ENCODE measurements at regions not wholly inside any gene's neighbourhood (a gene's known extent, or its start where the extent isn't known, plus 50 kb on each side); places are given as distances from the start of the nearest gene placed in this dataset.

- Mint-ChIP-seq H3K27ac (no peak overlapping the region), H3K4me1 (no peaks in the 10 kb centered on the region), H3K9me3 (no peaks in the 10 kb centered on the region), H3K27me3 (no peaks in the 10 kb centered on the region), H3K36me3 (no peaks in the 10 kb centered on the region), H3K4me3 (no peak overlapping the region)
- CTCF ChIA-PET: no interaction called here
- no peak for DNase-seq
These were observed 136.0 kb upstream of the FAM98A start for GRCh38 chr2:33735096-33735495.

DNA sequence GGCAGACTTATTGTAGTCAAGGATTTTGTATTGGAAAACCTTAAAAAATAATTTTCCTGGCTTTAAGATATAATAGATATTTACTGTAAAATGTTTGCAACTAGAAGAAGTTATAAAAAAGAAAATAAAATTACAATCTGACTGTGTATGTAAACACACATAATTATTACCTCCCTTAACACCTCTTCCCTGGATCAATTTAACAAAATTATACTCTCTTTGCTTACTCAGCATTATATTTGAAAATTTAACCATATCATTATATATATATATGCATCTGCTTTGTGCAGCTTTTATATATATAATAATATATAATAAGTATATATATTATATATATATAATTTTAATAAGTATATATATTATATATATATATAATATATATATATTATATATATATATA is 131.7 kb upstream of the FAM98A start:
- CTCF ChIA-PET: no interaction called here
- H3K9me3 Mint-ChIP-seq: peaks cover 6% of the 10 kb centered on the region
- no peaks in the 10 kb centered on the region for H3K4me1 Mint-ChIP-seq
- H3K4me3 Mint-ChIP-seq: no peak overlapping the region
- H3K36me3 Mint-ChIP-seq: no peaks in the 10 kb centered on the region
- no peaks in the 10 kb centered on the region for H3K27me3 Mint-ChIP-seq
- DNase-seq: no peak
- H3K27ac Mint-ChIP-seq: no peak overlapping the region

DNA sequence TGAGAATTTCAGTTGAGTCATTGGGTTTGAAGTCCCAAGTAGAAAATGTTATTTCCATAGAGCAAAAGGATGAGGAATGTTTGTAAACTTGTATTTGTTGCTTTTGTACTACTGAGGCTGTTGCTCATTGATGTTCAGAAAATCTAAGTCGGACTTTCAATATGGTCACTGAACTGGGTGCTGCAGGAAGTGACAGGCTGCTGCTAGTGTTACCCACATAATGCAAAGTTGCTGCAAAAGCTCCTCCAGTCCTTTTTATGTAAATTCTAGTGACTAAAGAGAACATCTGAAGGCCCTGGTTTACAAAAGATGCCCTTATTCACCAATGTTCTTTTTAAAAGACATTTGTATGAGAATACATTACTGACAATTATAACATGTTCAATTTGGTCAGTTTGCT is 131.1 kb upstream of the FAM98A start:
- peaks cover 6% of the 10 kb centered on the region for H3K9me3 Mint-ChIP-seq
- no peaks in the 10 kb centered on the region for H3K4me1 Mint-ChIP-seq
- H3K4me3 Mint-ChIP-seq: no peak overlapping the region
- no peaks in the 10 kb centered on the region for H3K36me3 Mint-ChIP-seq
- CTCF ChIA-PET: no interaction called here
- H3K27me3 Mint-ChIP-seq: no peaks in the 10 kb centered on the region
- H3K27ac Mint-ChIP-seq: no peak overlapping the region
- no peak for DNase-seq

- DNase-seq: no peak
- Mint-ChIP-seq H3K9me3 (peaks cover 6% of the 10 kb centered on the region), H3K36me3 (no peaks in the 10 kb centered on the region), H3K4me3 (no peak overlapping the region), H3K27me3 (no peaks in the 10 kb centered on the region), H3K4me1 (no peaks in the 10 kb centered on the region), H3K27ac (no peak overlapping the region)
- CTCF ChIA-PET: no interaction called here
These were observed 130.3 kb upstream of the FAM98A start for GRCh38 chr2:33729353-33729752.

- H3K27ac Mint-ChIP-seq: no peak overlapping the region
- H3K9me3 Mint-ChIP-seq: peaks cover 6% of the 10 kb centered on the region
- H3K4me1 Mint-ChIP-seq: no peaks in the 10 kb centered on the region
- no peaks in the 10 kb centered on the region for H3K36me3 Mint-ChIP-seq
- DNase-seq: no peak
- CTCF ChIA-PET: no interaction called here
- no peak overlapping the region for H3K4me3 Mint-ChIP-seq
- no peaks in the 10 kb centered on the region for H3K27me3 Mint-ChIP-seq
These were observed 129.0 kb upstream of the FAM98A start for GRCh38 chr2:33728106-33728505.

- no peaks in the 10 kb centered on the region for H3K27me3 Mint-ChIP-seq
- CTCF ChIA-PET: no interaction called here
- H3K9me3 Mint-ChIP-seq: peaks cover 6% of the 10 kb centered on the region
- H3K4me1 Mint-ChIP-seq: no peaks in the 10 kb centered on the region
- no peaks in the 10 kb centered on the region for H3K36me3 Mint-ChIP-seq
- H3K27ac Mint-ChIP-seq: no peak overlapping the region
- H3K4me3 Mint-ChIP-seq: no peak overlapping the region
- no peak for DNase-seq
These were observed 128.4 kb upstream of the FAM98A start for GRCh38 chr2:33727361-33728032.

DNA sequence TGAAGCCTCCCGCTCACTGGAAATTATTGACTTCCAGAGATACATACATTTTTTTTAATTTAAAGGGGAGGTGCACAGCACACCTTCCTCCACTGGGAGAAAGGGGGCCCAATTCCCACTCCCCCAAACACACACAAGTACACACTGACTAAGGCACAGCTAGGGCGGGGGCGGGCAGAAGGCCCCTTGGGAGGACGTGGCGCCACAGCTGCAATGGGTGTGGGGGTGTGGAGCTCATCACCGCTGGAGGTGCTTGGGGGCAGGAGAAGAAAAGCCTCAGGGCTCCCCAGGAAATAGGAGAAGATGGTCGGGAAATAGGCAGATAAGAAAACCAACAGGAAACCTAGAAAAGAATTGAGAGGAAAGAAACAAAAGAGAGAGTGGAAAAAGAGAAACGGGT is 127.3 kb upstream of the FAM98A start:
- Mint-ChIP-seq H3K9me3 (peaks cover 6% of the 10 kb centered on the region), H3K4me3 (no peak overlapping the region), H3K27me3 (no peaks in the 10 kb centered on the region), H3K4me1 (no peaks in the 10 kb centered on the region), H3K36me3 (no peaks in the 10 kb centered on the region), H3K27ac (no peak overlapping the region)
- DNase-seq: no peak
- CTCF ChIA-PET: no interaction called here

- no peak overlapping the region for H3K27ac Mint-ChIP-seq
- no peaks in the 10 kb centered on the region for H3K4me1 Mint-ChIP-seq
- no peaks in the 10 kb centered on the region for H3K36me3 Mint-ChIP-seq
- DNase-seq: no peak
- peaks cover 6% of the 10 kb centered on the region for H3K9me3 Mint-ChIP-seq
- no peaks in the 10 kb centered on the region for H3K27me3 Mint-ChIP-seq
- CTCF ChIA-PET: no interaction called here
- H3K4me3 Mint-ChIP-seq: no peak overlapping the region
These were observed 124.2 kb upstream of the FAM98A start for GRCh38 chr2:33723329-33723728.

DNA sequence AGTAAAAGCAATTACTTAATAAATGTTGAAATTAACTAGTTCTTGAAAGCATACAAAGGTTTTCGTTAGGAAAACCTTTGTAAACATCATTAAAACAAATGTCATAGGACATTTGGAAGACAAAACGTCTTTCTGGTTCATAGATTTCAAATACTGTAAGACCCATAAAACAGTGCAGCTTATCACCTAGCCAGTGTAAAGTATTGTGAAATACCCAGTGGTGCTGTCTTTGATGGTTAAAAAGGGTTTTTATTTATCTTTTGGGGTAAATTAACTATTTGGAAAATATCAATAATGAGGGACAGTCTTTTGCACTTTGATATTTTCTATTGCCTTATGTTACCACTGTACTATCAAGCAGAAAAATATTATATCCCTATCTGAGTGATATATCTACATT is 120.0 kb upstream of the FAM98A start:
- no peak for DNase-seq
- Mint-ChIP-seq H3K4me3 (no peak overlapping the region), H3K27ac (no peak overlapping the region), H3K4me1 (no peaks in the 10 kb centered on the region), H3K36me3 (no peaks in the 10 kb centered on the region), H3K27me3 (no peaks in the 10 kb centered on the region), H3K9me3 (no peaks in the 10 kb centered on the region)
- CTCF ChIA-PET: no interaction called here

GRCh38 chr2:33712674-33713073 is 113.6 kb upstream of the FAM98A start:
- H3K4me1 Mint-ChIP-seq: no peaks in the 10 kb centered on the region
- no peak overlapping the region for H3K4me3 Mint-ChIP-seq
- H3K27me3 Mint-ChIP-seq: no peaks in the 10 kb centered on the region
- H3K36me3 Mint-ChIP-seq: no peaks in the 10 kb centered on the region
- CTCF ChIA-PET: no interaction called here
- no peak overlapping the region for H3K27ac Mint-ChIP-seq
- H3K9me3 Mint-ChIP-seq: no peaks in the 10 kb centered on the region
- DNase-seq: no peak

DNA sequence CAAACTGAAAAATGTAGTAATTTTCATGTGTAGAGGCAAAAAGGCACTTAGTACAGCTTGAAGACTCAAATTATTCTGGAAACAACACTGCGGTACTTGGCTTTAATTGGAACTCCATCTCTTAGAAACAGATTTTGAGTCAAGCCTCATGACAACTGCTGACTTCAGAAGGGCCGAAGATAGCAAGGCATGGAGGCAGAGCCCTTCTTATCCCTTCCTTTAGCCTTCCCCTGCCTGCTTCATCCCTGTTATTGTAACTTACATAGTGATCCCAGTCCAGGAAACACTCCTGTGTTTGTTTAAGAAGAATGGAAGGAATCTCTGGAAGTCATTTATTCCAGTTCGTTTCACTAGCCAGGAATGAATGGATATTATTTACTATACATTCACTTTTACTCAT is 110.9 kb upstream of the FAM98A start:
- DNase-seq: no peak
- no peaks in the 10 kb centered on the region for H3K36me3 Mint-ChIP-seq
- H3K4me1 Mint-ChIP-seq: no peaks in the 10 kb centered on the region
- H3K27ac Mint-ChIP-seq: no peak overlapping the region
- no peaks in the 10 kb centered on the region for H3K27me3 Mint-ChIP-seq
- no peak overlapping the region for H3K4me3 Mint-ChIP-seq
- CTCF ChIA-PET: no interaction called here
- no peaks in the 10 kb centered on the region for H3K9me3 Mint-ChIP-seq

DNA sequence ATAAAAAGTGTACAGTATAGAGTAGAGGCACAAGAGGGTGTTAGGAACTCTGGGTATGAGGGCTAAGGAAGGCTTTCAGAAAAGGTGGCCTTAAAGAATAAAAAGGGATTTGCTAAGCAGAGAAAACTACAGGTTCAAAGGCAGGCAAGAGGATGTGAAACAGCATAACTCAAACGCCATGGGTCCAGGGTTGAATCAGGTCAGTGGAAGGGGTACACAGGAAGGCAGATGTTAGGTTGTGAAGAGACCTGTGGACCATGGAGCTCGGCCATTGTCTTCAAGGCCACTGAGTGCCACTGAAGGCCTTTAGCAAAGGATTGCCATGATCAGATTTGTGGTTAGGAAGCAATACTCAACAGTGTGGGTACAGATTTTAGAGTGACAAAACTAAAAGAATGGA is 108.2 kb upstream of the FAM98A start:
- no peak overlapping the region for H3K27ac Mint-ChIP-seq
- no peak for DNase-seq
- CTCF ChIA-PET: no interaction called here
- H3K4me1 Mint-ChIP-seq: no peaks in the 10 kb centered on the region
- H3K27me3 Mint-ChIP-seq: no peaks in the 10 kb centered on the region
- no peaks in the 10 kb centered on the region for H3K9me3 Mint-ChIP-seq
- H3K4me3 Mint-ChIP-seq: no peak overlapping the region
- no peaks in the 10 kb centered on the region for H3K36me3 Mint-ChIP-seq

GRCh38 chr2:33706410-33706809 is 107.3 kb upstream of the FAM98A start:
- CTCF ChIA-PET: no interaction called here
- Mint-ChIP-seq H3K36me3 (no peaks in the 10 kb centered on the region), H3K27ac (no peak overlapping the region), H3K4me1 (no peaks in the 10 kb centered on the region), H3K9me3 (no peaks in the 10 kb centered on the region), H3K27me3 (no peaks in the 10 kb centered on the region), H3K4me3 (no peak overlapping the region)
- no peak for DNase-seq

DNA sequence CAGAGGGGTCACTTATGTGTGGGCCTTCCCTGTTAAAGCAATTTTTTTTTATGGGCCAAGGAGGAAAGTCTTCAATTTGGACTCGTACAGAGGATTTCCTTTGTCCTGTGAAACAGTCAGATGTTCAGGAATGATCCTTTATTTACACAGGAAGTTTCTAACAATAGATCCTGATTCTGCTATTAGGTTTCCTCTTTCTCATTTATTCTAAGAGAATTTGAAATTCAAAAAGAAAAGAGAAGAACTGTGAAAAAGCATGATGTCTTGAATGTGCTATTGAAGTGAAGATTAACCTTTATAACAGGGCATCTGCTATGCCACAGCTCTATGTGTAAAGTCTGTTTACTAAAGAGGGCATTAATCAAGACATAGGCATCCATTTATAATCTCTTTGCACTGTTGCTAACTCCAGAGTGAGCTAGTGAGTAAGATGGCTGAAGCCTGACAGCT is 105.3 kb upstream of the FAM98A start:
- H3K27me3 Mint-ChIP-seq: no peaks in the 10 kb centered on the region
- H3K27ac Mint-ChIP-seq: no peak overlapping the region
- no peak overlapping the region for H3K4me3 Mint-ChIP-seq
- H3K4me1 Mint-ChIP-seq: no peaks in the 10 kb centered on the region
- CTCF ChIA-PET: no interaction called here
- no peaks in the 10 kb centered on the region for H3K9me3 Mint-ChIP-seq
- H3K36me3 Mint-ChIP-seq: no peaks in the 10 kb centered on the region
- no peak for DNase-seq

DNA sequence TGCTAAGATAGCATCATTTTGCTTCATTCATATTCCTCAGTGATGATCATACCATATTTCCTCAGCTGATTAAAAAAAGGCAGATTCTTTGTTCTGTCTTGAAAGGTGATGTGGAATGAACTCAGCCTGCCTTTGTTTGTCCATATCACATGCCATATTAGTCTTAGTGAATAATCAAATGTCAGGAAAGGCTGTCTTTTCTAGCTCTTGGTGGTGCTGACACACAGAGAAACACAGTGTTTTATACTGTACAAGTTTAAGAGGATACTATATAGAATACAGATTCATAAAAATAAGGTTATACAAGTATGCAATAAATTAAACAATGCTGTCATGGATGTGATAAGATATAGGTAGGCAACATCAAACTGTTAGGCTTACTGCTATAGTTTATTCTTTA is 97.1 kb upstream of the FAM98A start:
- CTCF ChIA-PET: no interaction called here
- Mint-ChIP-seq H3K27ac (no peak overlapping the region), H3K9me3 (peaks cover 11% of the 10 kb centered on the region), H3K4me3 (no peak overlapping the region), H3K36me3 (no peaks in the 10 kb centered on the region), H3K27me3 (no peaks in the 10 kb centered on the region), H3K4me1 (no peaks in the 10 kb centered on the region)
- no peak for DNase-seq

GRCh38 chr2:33694904-33695303 is 95.8 kb upstream of the FAM98A start:
- Mint-ChIP-seq H3K27ac (no peak overlapping the region), H3K4me1 (no peaks in the 10 kb centered on the region), H3K4me3 (no peak overlapping the region), H3K27me3 (no peaks in the 10 kb centered on the region), H3K9me3 (peaks cover 13% of the 10 kb centered on the region), H3K36me3 (no peaks in the 10 kb centered on the region)
- DNase-seq: no peak
- CTCF ChIA-PET: no interaction called here

Measured in activated naive CD4-positive, alpha-beta T cell treated with anti-CD3 and anti-CD28 coated beads, Interleukin-2, amount 10 ng/mL, durations not matched to agents 7 days and 5 days (primary cell).